IMR-90 (cell line): ENCODE measurements at regions not wholly inside any gene's neighbourhood (a gene's known extent, or its start where the extent isn't known, plus 50 kb on each side); places are given as distances from the start of the nearest gene placed in this dataset.

Experiments used
- ATAC-seq: fragments of 200-7000 bp; cut with Tn5 transposase; 2 replicates; pipeline ENCODE4 v1.9.1; 2020; ENCODE audit warnings: low read depth, mild to moderate bottlenecking, moderate library complexity
- BruUV-seq: library from RNA; stranded (reverse); fragments of 400-500 nt; replicated peaks from 2 replicates; lab custom pipeline; 2021; lab: Mats Ljungman, UMichigan
- CTCF ChIA-PET: fragments of 300-600 bp; formaldehyde crosslinking; extraction: SDS; loops from one replicate; lab custom pipeline; 2021; ENCODE audit warnings: antibody characterized with exemption; lab: Yijun Ruan, JAX
- POLR2A ChIA-PET: fragments of 300-600 bp; sonication (Branson Sonifier 250); formaldehyde crosslinking; loops from one replicate; lab custom pipeline; 2022; ENCODE audit warnings: antibody characterized with exemption; ENCODE audit not compliant: unreplicated experiment; lab: Charles Lee
- DNase-seq: peaks from one replicate; pipeline ENCODE4 v3.0.0; 2013
- H2AFZ ChIP-seq: replicated peaks from 2 replicates; pipeline ENCODE3; 2013; ENCODE audit warnings: low read length, mild to moderate bottlenecking; ENCODE audit not compliant: poor library complexity
- H2AK5ac ChIP-seq: 2 replicates; pipeline ENCODE4 v1.6.1; 2013; ENCODE audit warnings: low read depth, low read length, inconsistent platforms
- H2AK9ac ChIP-seq: replicated peaks from 2 replicates; pipeline ENCODE3; 2013; ENCODE audit warnings: mild to moderate bottlenecking, low read depth, low read length, moderate library complexity; ENCODE audit not compliant: poor library complexity
- H2BK120ac ChIP-seq: 2 replicates; pipeline ENCODE4 v1.6.1; 2013; ENCODE audit warnings: low read depth, low read length, inconsistent platforms
- H2BK15ac ChIP-seq: 3 replicates; pipeline ENCODE4 v1.6.1; 2013; ENCODE audit warnings: low read depth, low read length, inconsistent platforms
- H2BK20ac ChIP-seq: 2 replicates; pipeline ENCODE4 v1.6.1; 2013; ENCODE audit warnings: low read depth, mild to moderate bottlenecking, inconsistent platforms, low read length, moderate library complexity
- H2BK5ac ChIP-seq: 2 replicates; pipeline ENCODE4 v1.6.1; 2013; ENCODE audit warnings: mild to moderate bottlenecking, low read depth, low read length, inconsistent platforms; ENCODE audit not compliant: poor library complexity, severe bottlenecking
- H3K14ac ChIP-seq: replicated peaks from 2 replicates; pipeline ENCODE4 v1.6.1; 2013; ENCODE audit warnings: low read depth, low read length, inconsistent platforms
- H3K18ac ChIP-seq: 2 replicates; pipeline ENCODE4 v1.6.1; 2013; ENCODE audit warnings: low read depth, low read length, control low read depth
- H3K23ac ChIP-seq: 2 replicates; pipeline ENCODE4 v1.6.1; 2013; ENCODE audit warnings: low read depth, low read length, inconsistent platforms
- H3K27ac ChIP-seq: 2 replicates; pipeline ENCODE4 v1.5.1; 2013; ENCODE audit warnings: mild to moderate bottlenecking, control low read depth, low read length; ENCODE audit not compliant: insufficient read depth
- H3K27me3 ChIP-seq: 2 replicates; pipeline ENCODE4 v1.6.1; 2013; ENCODE audit warnings: low read length; ENCODE audit not compliant: control insufficient read depth, insufficient read depth
- H3K36me3 ChIP-seq: 2 replicates; pipeline ENCODE4 v1.6.1; 2013; ENCODE audit warnings: low read length, mixed read lengths; ENCODE audit not compliant: control insufficient read depth, insufficient read depth
- H3K4ac ChIP-seq: 2 replicates; pipeline ENCODE4 v1.6.1; 2013; ENCODE audit warnings: low read depth, low read length, inconsistent platforms
- H3K4me1 ChIP-seq: 2 replicates; pipeline ENCODE4 v1.6.1; 2013; ENCODE audit warnings: low read length, mixed read lengths; ENCODE audit not compliant: control insufficient read depth, insufficient read depth
- H3K4me2 ChIP-seq: 2 replicates; pipeline ENCODE4 v1.6.1; 2013; ENCODE audit warnings: low read depth, mild to moderate bottlenecking, control low read depth, low read length, moderate library complexity
- H3K4me3 ChIP-seq: 2 replicates; pipeline ENCODE4 v1.5.1; 2013; ENCODE audit warnings: low read depth, mild to moderate bottlenecking, control low read depth, low read length, moderate library complexity; ENCODE audit not compliant: insufficient read depth
- H3K56ac ChIP-seq: 2 replicates; pipeline ENCODE4 v1.6.1; 2013; ENCODE audit warnings: low read length, inconsistent platforms; ENCODE audit not compliant: insufficient read depth; ENCODE audit errors: extremely low read depth
- H3K79me1 ChIP-seq, 2 experiments: 2 replicates each; pipeline ENCODE4 v1.6.1; 2013; ENCODE audit warnings: low read length in 2 of 2, inconsistent platforms in 1 of 2, low read depth in 1 of 2
- H3K9ac ChIP-seq: 2 replicates; pipeline ENCODE4 v1.6.1; 2013; ENCODE audit warnings: low read depth, low read length, control low read depth
- H3K9me1 ChIP-seq: 2 replicates; pipeline ENCODE4 v1.6.1; 2013; ENCODE audit warnings: low read length, inconsistent platforms; ENCODE audit not compliant: insufficient read depth
- H3K9me3 ChIP-seq: 2 replicates; pipeline ENCODE4 v1.6.1; 2013; ENCODE audit warnings: low read length; ENCODE audit not compliant: control insufficient read depth, insufficient read depth
- H4K20me1 ChIP-seq: 2 replicates; pipeline ENCODE4 v1.6.1; 2013; ENCODE audit warnings: low read length, inconsistent platforms; ENCODE audit not compliant: insufficient read depth
- H4K5ac ChIP-seq: 2 replicates; pipeline ENCODE4 v1.6.1; 2013; ENCODE audit warnings: mild to moderate bottlenecking, low read depth, low read length, control low read depth
- H4K8ac ChIP-seq, 2 experiments: 2 replicates each; pipeline ENCODE4 v1.6.1; 2013; ENCODE audit warnings: low read depth in 2 of 2, low read length in 2 of 2, control low read depth in 1 of 2, inconsistent platforms in 1 of 2
- H4K91ac ChIP-seq: 2 replicates; pipeline ENCODE4 v1.6.1; 2013; ENCODE audit warnings: low read depth, low read length, inconsistent platforms; ENCODE audit not compliant: insufficient read depth
- RAD21 ChIP-seq: IDR thresholded peaks from 2 replicates; pipeline ENCODE4 v1.6.1; 2012; ENCODE audit warnings: low read length, improper control_type of control experiment
- RFX5 ChIP-seq: IDR thresholded peaks from 2 replicates; pipeline ENCODE4 v1.8.0; 2012; ENCODE audit warnings: low read depth, mild to moderate bottlenecking, low read length, moderate library complexity
- WGBS, 2 experiments: methylation state at CpG; one replicate each; pipeline versions ENCODE4 v1.1.5 to v1.1.7; 2013; ENCODE audit warnings: missing lambda C conversion rate in 2 of 2; ENCODE audit not compliant: insufficient read length in 1 of 2; ENCODE audit errors: extremely low coverage in 2 of 2; 5-methylcytosine and 5-hydroxymethylcytosine counted together
- dilution Hi-C: fragments of 300-500 bp; cut with HindIII; formaldehyde crosslinking; loops from one replicate; pipeline ENCODE4 v1.14.3; 2018; ENCODE audit warnings: low sequenced_read_pairs; ENCODE audit not compliant: unreplicated experiment
- in situ Hi-C: fragments of 300-500 bp; cut with MboI; formaldehyde crosslinking; loops from 3 replicates; pipeline ENCODE4 v1.14.3; 2019; ENCODE audit warnings: low sequenced_read_pairs, inconsistent platforms, mixed read lengths
- intact Hi-C: fragments of 100-400 bp; cut with micrococcal nuclease; formaldehyde crosslinking; loops from 2 replicates; pipeline ENCODE4 v1.10.0; 2022
- TF ChIP-seq, protein P1 (sequence below): fragments of 150-350 bp; IDR thresholded peaks from 2 replicates; pipeline ENCODE4 v1.6.1; 2016; ENCODE audit warnings: low read depth, mild to moderate bottlenecking, low read length, moderate library complexity, borderline replicate concordance
- TF ChIP-seq, protein P2 (sequence below): conservative IDR thresholded peaks from 2 replicates; pipeline ENCODE4 v1.5.1; 2012; ENCODE audit warnings: mild to moderate bottlenecking, low read depth, low read length, improper control_type of control experiment

GRCh38 chr6:74964871-74965441 lies 240.9 kb downstream of the COL12A1 start:
- H3K18ac ChIP-seq = no peak overlapping the region
- H2BK15ac ChIP-seq = no peak overlapping the region
- TF ChIP-seq, protein P1, sequence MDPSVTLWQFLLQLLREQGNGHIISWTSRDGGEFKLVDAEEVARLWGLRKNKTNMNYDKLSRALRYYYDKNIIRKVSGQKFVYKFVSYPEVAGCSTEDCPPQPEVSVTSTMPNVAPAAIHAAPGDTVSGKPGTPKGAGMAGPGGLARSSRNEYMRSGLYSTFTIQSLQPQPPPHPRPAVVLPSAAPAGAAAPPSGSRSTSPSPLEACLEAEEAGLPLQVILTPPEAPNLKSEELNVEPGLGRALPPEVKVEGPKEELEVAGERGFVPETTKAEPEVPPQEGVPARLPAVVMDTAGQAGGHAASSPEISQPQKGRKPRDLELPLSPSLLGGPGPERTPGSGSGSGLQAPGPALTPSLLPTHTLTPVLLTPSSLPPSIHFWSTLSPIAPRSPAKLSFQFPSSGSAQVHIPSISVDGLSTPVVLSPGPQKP = no peak
- TF ChIP-seq RFX5 (no peak), RAD21 (no peak)
- TF ChIP-seq, protein P2, sequence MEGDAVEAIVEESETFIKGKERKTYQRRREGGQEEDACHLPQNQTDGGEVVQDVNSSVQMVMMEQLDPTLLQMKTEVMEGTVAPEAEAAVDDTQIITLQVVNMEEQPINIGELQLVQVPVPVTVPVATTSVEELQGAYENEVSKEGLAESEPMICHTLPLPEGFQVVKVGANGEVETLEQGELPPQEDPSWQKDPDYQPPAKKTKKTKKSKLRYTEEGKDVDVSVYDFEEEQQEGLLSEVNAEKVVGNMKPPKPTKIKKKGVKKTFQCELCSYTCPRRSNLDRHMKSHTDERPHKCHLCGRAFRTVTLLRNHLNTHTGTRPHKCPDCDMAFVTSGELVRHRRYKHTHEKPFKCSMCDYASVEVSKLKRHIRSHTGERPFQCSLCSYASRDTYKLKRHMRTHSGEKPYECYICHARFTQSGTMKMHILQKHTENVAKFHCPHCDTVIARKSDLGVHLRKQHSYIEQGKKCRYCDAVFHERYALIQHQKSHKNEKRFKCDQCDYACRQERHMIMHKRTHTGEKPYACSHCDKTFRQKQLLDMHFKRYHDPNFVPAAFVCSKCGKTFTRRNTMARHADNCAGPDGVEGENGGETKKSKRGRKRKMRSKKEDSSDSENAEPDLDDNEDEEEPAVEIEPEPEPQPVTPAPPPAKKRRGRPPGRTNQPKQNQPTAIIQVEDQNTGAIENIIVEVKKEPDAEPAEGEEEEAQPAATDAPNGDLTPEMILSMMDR = no peak
- H4K91ac ChIP-seq = no peak overlapping the region
- H3K23ac ChIP-seq = no peak overlapping the region
- no CpG with 5 or more reads among the region's 2 CpGs for WGBS, 2 experiments
- H2BK20ac ChIP-seq = peak overlapping the region; percentile 5; the same call in 1 of the 2 replicates
- no peak overlapping the region for H3K4me3 ChIP-seq
- no peak overlapping the region for H2BK5ac ChIP-seq
- ATAC-seq (peak; percentile 75), DNase-seq (peak; percentile 57)
- H4K8ac ChIP-seq = no peak overlapping the region
- no peak overlapping the region for H3K4me2 ChIP-seq
- no peak overlapping the region for H2AK5ac ChIP-seq
- H2AK9ac ChIP-seq = no peak overlapping the region
- no peak overlapping the region for H2AFZ ChIP-seq
- no peak overlapping the region for H3K14ac ChIP-seq
- no peaks in the 10 kb centered on the region for H4K20me1 ChIP-seq
- H3K36me3 ChIP-seq = no peaks in the 10 kb centered on the region
- peaks cover 9% of the 10 kb centered on the region for H3K9me3 ChIP-seq
- H3K9ac ChIP-seq = no peak overlapping the region
- H3K56ac ChIP-seq = no peak overlapping the region
- H3K79me1 ChIP-seq = no peaks in the 10 kb centered on the region
- CTCF ChIA-PET = interaction anchor here (0.5 kb wide), 1 partner anchor 210 kb away, joined by 4 read pairs; no protein-coding TSS in a partner anchor
- dilution Hi-C loops = no loop called here
- POLR2A ChIA-PET = no interaction called here
- BruUV-seq = no TSS peak
- H3K27me3 ChIP-seq = no peaks in the 10 kb centered on the region
- intact Hi-C loops = loop anchor here (5.0 kb wide), 1 partner anchor 102 kb away; no protein-coding TSS in a partner anchor
- in situ Hi-C loops = no loop called here
- no peak overlapping the region for H4K5ac ChIP-seq
- H3K4me1 ChIP-seq = no peaks in the 10 kb centered on the region
- H3K27ac ChIP-seq = no peak overlapping the region
- H2BK120ac ChIP-seq = no peak overlapping the region
- no peak overlapping the region for H3K4ac ChIP-seq
- H3K9me1 ChIP-seq = no peaks in the 10 kb centered on the region
